DND-41 (cell line): ENCODE measurements at regions not wholly inside any gene's neighbourhood (a gene's known extent, or its start where the extent isn't known, plus 50 kb on each side); places are given as distances from the start of the nearest gene placed in this dataset.

Source experiments
- ATAC-seq: fragments of 200-7000 bp; cut with Tn5 transposase; 3 replicates; pipeline ENCODE4 v1.9.1; 2021; ENCODE audit warnings: low read depth; ENCODE audit not compliant: insufficient read depth
- DNase-seq: peaks from one replicate; pipeline ENCODE4 v3.0.0-alpha.2; 2020
- H2AFZ ChIP-seq: 2 replicates; pipeline ENCODE4 v1.6.0; 2012; ENCODE audit warnings: low read depth, low read length
- H3K27ac ChIP-seq: 2 replicates; pipeline ENCODE4 v1.5.1; 2012; ENCODE audit warnings: low read length, inconsistent platforms
- H3K27me3 ChIP-seq: fragments of 200-600 bp; sonication (generic); 2 replicates; pipeline ENCODE4 v1.6.0; 2012; ENCODE audit warnings: low read length, mild to moderate bottlenecking, inconsistent platforms; ENCODE audit not compliant: insufficient read depth, poor library complexity
- H3K36me3 ChIP-seq: 2 replicates; pipeline ENCODE4 v1.5.1; 2012; ENCODE audit warnings: low read length, inconsistent platforms; ENCODE audit not compliant: insufficient read depth
- H3K4me1 ChIP-seq: 2 replicates; pipeline ENCODE4 v1.5.1; 2012; ENCODE audit warnings: mild to moderate bottlenecking, low read length; ENCODE audit not compliant: insufficient read depth
- H3K4me2 ChIP-seq: 2 replicates; pipeline ENCODE4 v1.6.0; 2012; ENCODE audit warnings: mild to moderate bottlenecking, moderate library complexity, low read length, inconsistent platforms; ENCODE audit not compliant: insufficient read depth
- H3K4me3 ChIP-seq, 2 experiments: fragments of 200-600 bp in 1 of 2; shearing (Covaris generic) in 1 of 2; 2 replicates each; pipeline ENCODE4 v1.5.1; 2012 to 2016; ENCODE audit warnings: inconsistent platforms in 2 of 2, low read length in 2 of 2, mild to moderate bottlenecking in 2 of 2, low read depth in 1 of 2, moderate library complexity in 1 of 2
- H3K79me2 ChIP-seq: 2 replicates; pipeline ENCODE4 v1.6.0; 2012; ENCODE audit warnings: low read length, inconsistent platforms; ENCODE audit not compliant: insufficient read depth
- H3K9ac ChIP-seq: 2 replicates; pipeline ENCODE4 v1.6.0; 2012; ENCODE audit warnings: low read depth, mild to moderate bottlenecking, inconsistent platforms, low read length, moderate library complexity
- H3K9me3 ChIP-seq: 2 replicates; pipeline ENCODE4 v1.5.1; 2012; ENCODE audit warnings: low read length, moderate library complexity, mild to moderate bottlenecking, inconsistent platforms; ENCODE audit not compliant: insufficient read depth, severe bottlenecking
- H4K20me1 ChIP-seq: 2 replicates; pipeline ENCODE4 v1.6.0; 2012; ENCODE audit warnings: low read length; ENCODE audit not compliant: insufficient read depth
- EZH2 ChIP-seq: IDR thresholded peaks from 3 replicates; pipeline ENCODE4 v1.6.1; 2012; ENCODE audit warnings: borderline replicate concordance, low read depth, mild to moderate bottlenecking, moderate library complexity, low read length, inconsistent platforms; ENCODE audit not compliant: severe bottlenecking
- TF ChIP-seq, protein P1 (sequence below): IDR thresholded peaks from 2 replicates; pipeline ENCODE4 v1.5.1; 2012; ENCODE audit warnings: borderline replicate concordance, low read length, moderate library complexity, mild to moderate bottlenecking; ENCODE audit not compliant: poor library complexity, severe bottlenecking; ENCODE audit errors: extremely low read depth

- H3K9ac ChIP-seq, result no peak overlapping the region
- no peak for ATAC-seq
Measured at GRCh38 chr16:8326232-8326631, 264.1 kb downstream of the TMEM114 start.

GRCh38 chr16:8323153-8323552 lies 267.2 kb downstream of the TMEM114 start:
- Histone ChIP-seq H3K36me3 (no peaks in the 10 kb centered on the region), H3K4me1 (no peaks in the 10 kb centered on the region), H3K27me3 (no peaks in the 10 kb centered on the region), H2AFZ (no peak overlapping the region), H3K4me3 (no peak overlapping the region), H3K79me2 (no peaks in the 10 kb centered on the region), H3K9ac (no peak overlapping the region), H3K27ac (no peak overlapping the region), H3K4me2 (no peak overlapping the region), H3K9me3 (no peaks in the 10 kb centered on the region), H4K20me1 (no peaks in the 10 kb centered on the region)
- DNase-seq (no peak), ATAC-seq (no peak)
- TF ChIP-seq EZH2, result no peak
- TF ChIP-seq, protein P1, sequence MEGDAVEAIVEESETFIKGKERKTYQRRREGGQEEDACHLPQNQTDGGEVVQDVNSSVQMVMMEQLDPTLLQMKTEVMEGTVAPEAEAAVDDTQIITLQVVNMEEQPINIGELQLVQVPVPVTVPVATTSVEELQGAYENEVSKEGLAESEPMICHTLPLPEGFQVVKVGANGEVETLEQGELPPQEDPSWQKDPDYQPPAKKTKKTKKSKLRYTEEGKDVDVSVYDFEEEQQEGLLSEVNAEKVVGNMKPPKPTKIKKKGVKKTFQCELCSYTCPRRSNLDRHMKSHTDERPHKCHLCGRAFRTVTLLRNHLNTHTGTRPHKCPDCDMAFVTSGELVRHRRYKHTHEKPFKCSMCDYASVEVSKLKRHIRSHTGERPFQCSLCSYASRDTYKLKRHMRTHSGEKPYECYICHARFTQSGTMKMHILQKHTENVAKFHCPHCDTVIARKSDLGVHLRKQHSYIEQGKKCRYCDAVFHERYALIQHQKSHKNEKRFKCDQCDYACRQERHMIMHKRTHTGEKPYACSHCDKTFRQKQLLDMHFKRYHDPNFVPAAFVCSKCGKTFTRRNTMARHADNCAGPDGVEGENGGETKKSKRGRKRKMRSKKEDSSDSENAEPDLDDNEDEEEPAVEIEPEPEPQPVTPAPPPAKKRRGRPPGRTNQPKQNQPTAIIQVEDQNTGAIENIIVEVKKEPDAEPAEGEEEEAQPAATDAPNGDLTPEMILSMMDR, result no peak

More at GRCh38 chr16:8326232-8326631, 264.1 kb downstream of the TMEM114 start:
- H2AFZ ChIP-seq, result no peak overlapping the region
- H3K36me3 ChIP-seq, result no peaks in the 10 kb centered on the region
- no peak overlapping the region for H3K4me2 ChIP-seq
- no peaks in the 10 kb centered on the region for H3K79me2 ChIP-seq
- no peak overlapping the region for H3K4me3 ChIP-seq
- DNase-seq, result no peak
- no peaks in the 10 kb centered on the region for H3K4me1 ChIP-seq
- TF ChIP-seq, protein P1, result no peak
- TF ChIP-seq EZH2, result no peak
- H3K27me3 ChIP-seq, result no peaks in the 10 kb centered on the region
- H3K9me3 ChIP-seq, result no peaks in the 10 kb centered on the region
- no peaks in the 10 kb centered on the region for H4K20me1 ChIP-seq
- no peak overlapping the region for H3K27ac ChIP-seq

- Histone ChIP-seq H3K4me3 (no peak overlapping the region), H2AFZ (no peak overlapping the region), H3K4me2 (no peak overlapping the region), H3K9me3 (no peaks in the 10 kb centered on the region), H4K20me1 (no peaks in the 10 kb centered on the region), H3K27me3 (no peaks in the 10 kb centered on the region), H3K79me2 (no peaks in the 10 kb centered on the region), H3K27ac (no peak overlapping the region), H3K4me1 (no peaks in the 10 kb centered on the region), H3K9ac (no peak overlapping the region), H3K36me3 (no peaks in the 10 kb centered on the region)
- ATAC-seq (no peak), DNase-seq (no peak)
- TF ChIP-seq, protein P1, result no peak
- no peak for TF ChIP-seq EZH2
Measured at GRCh38 chr16:8320131-8320530, 270.2 kb downstream of the TMEM114 start.

- Histone ChIP-seq H3K4me2 (no peak overlapping the region), H3K36me3 (no peaks in the 10 kb centered on the region), H4K20me1 (no peaks in the 10 kb centered on the region), H3K79me2 (no peaks in the 10 kb centered on the region), H3K27ac (no peak overlapping the region), H3K4me3 (no peak overlapping the region), H3K4me1 (no peaks in the 10 kb centered on the region), H3K9me3 (peaks cover 3% of the 10 kb centered on the region), H3K9ac (no peak overlapping the region), H2AFZ (no peak overlapping the region), H3K27me3 (peaks cover under 1% of the 10 kb centered on the region)
- DNase-seq, result no peak
- TF ChIP-seq EZH2, result no peak
- TF ChIP-seq, protein P1, result no peak
- no peak for ATAC-seq
Measured at GRCh38 chr16:8310816-8311215, 279.5 kb downstream of the TMEM114 start.
